GM23338 (cell line): ENCODE measurements at regions not wholly inside any gene's neighbourhood (a gene's known extent, or its start where the extent isn't known, plus 50 kb on each side); places are given as distances from the start of the nearest gene placed in this dataset.

Source experiments
- ATAC-seq: fragments of 200-7000 bp; cut with Tn5 transposase; 3 replicates; pipeline ENCODE4 v1.9.1; 2020
- DNase-seq: peaks from one replicate; pipeline ENCODE4 v3.0.0-alpha.2; 2015; ENCODE audit warnings: low spot score
- H2AFZ ChIP-seq: fragments of 200-600 bp; sonication (generic); 2 replicates; pipeline ENCODE4 v1.8.0; 2016; ENCODE audit warnings: antibody characterized with exemption, mild to moderate bottlenecking, moderate library complexity
- H3F3A ChIP-seq: fragments of 200-600 bp; sonication (generic); replicated peaks from 2 replicates; pipeline ENCODE4 v1.8.0; 2017; ENCODE audit warnings: antibody characterized with exemption, mixed run types, low read depth
- H3K27ac ChIP-seq: fragments of 200-600 bp; sonication (generic); 2 replicates; pipeline ENCODE4 v1.6.1; 2016; ENCODE audit warnings: low read depth
- H3K27me3 ChIP-seq: fragments of 200-600 bp; sonication (generic); 2 replicates; pipeline ENCODE4 v1.8.0; 2016; ENCODE audit warnings: mild to moderate bottlenecking, mixed run types, moderate library complexity; ENCODE audit not compliant: insufficient read depth
- H3K36me3 ChIP-seq: fragments of 200-600 bp; sonication (generic); 2 replicates; pipeline ENCODE4 v1.8.0; 2016; ENCODE audit warnings: mild to moderate bottlenecking; ENCODE audit not compliant: insufficient read depth
- H3K4me1 ChIP-seq: fragments of 200-600 bp; sonication (generic); 2 replicates; pipeline ENCODE4 v1.8.0; 2016; ENCODE audit warnings: mild to moderate bottlenecking, moderate library complexity; ENCODE audit not compliant: insufficient read depth
- H3K4me2 ChIP-seq: fragments of 200-600 bp; sonication (generic); 2 replicates; pipeline ENCODE4 v1.7.1; 2017; ENCODE audit warnings: mixed run types
- H3K4me3 ChIP-seq: fragments of 200-600 bp; sonication (generic); 2 replicates; pipeline ENCODE4 v1.6.1; 2016; ENCODE audit warnings: mixed run types
- H3K79me2 ChIP-seq: fragments of 200-600 bp; sonication (generic); replicated peaks from 2 replicates; pipeline ENCODE4 v1.8.0; 2017; ENCODE audit warnings: mild to moderate bottlenecking; ENCODE audit not compliant: insufficient read depth
- H3K9me2 ChIP-seq: fragments of 200-600 bp; sonication (generic); 2 replicates; pipeline ENCODE4 v1.8.0; 2017; ENCODE audit not compliant: insufficient read depth
- H4K20me1 ChIP-seq: fragments of 200-600 bp; sonication (generic); replicated peaks from 2 replicates; pipeline ENCODE4 v1.8.0; 2017; ENCODE audit warnings: mild to moderate bottlenecking; ENCODE audit not compliant: insufficient read depth
- H3K27ac Mint-ChIP-seq: 2 replicates; pipeline ENCODE4 v1.8.0; 2020; ENCODE audit warnings: inconsistent platforms, mild to moderate bottlenecking, moderate library complexity, mixed read lengths
- H3K27me3 Mint-ChIP-seq: 3 replicates; pipeline ENCODE4 v1.8.0; 2022; ENCODE audit warnings: low read depth, mild to moderate bottlenecking, moderate library complexity, mixed read lengths, inconsistent platforms; ENCODE audit not compliant: insufficient read depth, poor library complexity
- H3K36me3 Mint-ChIP-seq: 3 replicates; pipeline ENCODE4 v1.8.0; 2021; ENCODE audit warnings: low read depth, mild to moderate bottlenecking, inconsistent platforms, moderate library complexity, mixed read lengths
- H3K4me1 Mint-ChIP-seq: 3 replicates; pipeline ENCODE4 v1.8.0; 2020; ENCODE audit warnings: mild to moderate bottlenecking, inconsistent platforms, mixed read lengths
- H3K4me3 Mint-ChIP-seq: 3 replicates; pipeline ENCODE4 v1.8.0; 2021; ENCODE audit warnings: moderate library complexity, mild to moderate bottlenecking, inconsistent platforms, mixed read lengths
- H3K9me3 Mint-ChIP-seq: 3 replicates; pipeline ENCODE4 v1.8.0; 2020; ENCODE audit warnings: moderate library complexity, mild to moderate bottlenecking, inconsistent platforms, mixed read lengths
- CREB1 ChIP-seq: fragments of 250-450 bp; sonication (Bioruptor Pico); IDR thresholded peaks from 2 replicates; pipeline ENCODE4 v1.5.0; 2020; ENCODE audit warnings: low read depth, mild to moderate bottlenecking, moderate library complexity
- ETS1 ChIP-seq: IDR thresholded peaks from 2 replicates; pipeline ENCODE4 v1.6.1; 2016; ENCODE audit warnings: antibody characterized with exemption
- EZH2phosphoT487 ChIP-seq: fragments of 200-600 bp; sonication (generic); IDR thresholded peaks from one replicate; pipeline ENCODE4 v1.8.1; 2018; ENCODE audit warnings: antibody characterized with exemption; ENCODE audit not compliant: unreplicated experiment
- JUNB ChIP-seq: IDR thresholded peaks from one replicate; pipeline ENCODE4 v1.6.1; 2016; ENCODE audit warnings: antibody characterized with exemption; ENCODE audit not compliant: unreplicated experiment
- NANOG ChIP-seq: IDR thresholded peaks from 2 replicates; pipeline ENCODE4 v1.6.1; 2016; ENCODE audit warnings: antibody characterized with exemption, borderline replicate concordance
- STAT1 ChIP-seq: IDR thresholded peaks from one replicate; pipeline ENCODE4 v1.6.1; 2016; ENCODE audit warnings: antibody characterized with exemption; ENCODE audit not compliant: unreplicated experiment
- ZNF114 ChIP-seq: fragments of 250-450 bp; sonication (Bioruptor Pico); IDR thresholded peaks from 2 replicates; pipeline ENCODE4 v1.5.0; 2020; ENCODE audit warnings: mild to moderate bottlenecking, moderate library complexity
- ZNF331 ChIP-seq: fragments of 250-450 bp; sonication (Bioruptor Pico); IDR thresholded peaks from 2 replicates; pipeline ENCODE4 v1.5.0; 2020; ENCODE audit warnings: low read depth, mild to moderate bottlenecking, moderate library complexity
- ZNF462 ChIP-seq: fragments of 250-450 bp; sonication (Bioruptor Pico); IDR thresholded peaks from 2 replicates; pipeline ENCODE4 v1.5.0; 2020; ENCODE audit warnings: mild to moderate bottlenecking, moderate library complexity
- TF ChIP-seq, protein P1 (sequence below): IDR thresholded peaks from one replicate; pipeline ENCODE4 v1.6.1; 2018; ENCODE audit warnings: antibody characterized with exemption; ENCODE audit not compliant: unreplicated experiment

GRCh38 chr4:74624351-74625151, 169.8 kb downstream of the BTC start (continued):
- TF ChIP-seq, protein P1, sequence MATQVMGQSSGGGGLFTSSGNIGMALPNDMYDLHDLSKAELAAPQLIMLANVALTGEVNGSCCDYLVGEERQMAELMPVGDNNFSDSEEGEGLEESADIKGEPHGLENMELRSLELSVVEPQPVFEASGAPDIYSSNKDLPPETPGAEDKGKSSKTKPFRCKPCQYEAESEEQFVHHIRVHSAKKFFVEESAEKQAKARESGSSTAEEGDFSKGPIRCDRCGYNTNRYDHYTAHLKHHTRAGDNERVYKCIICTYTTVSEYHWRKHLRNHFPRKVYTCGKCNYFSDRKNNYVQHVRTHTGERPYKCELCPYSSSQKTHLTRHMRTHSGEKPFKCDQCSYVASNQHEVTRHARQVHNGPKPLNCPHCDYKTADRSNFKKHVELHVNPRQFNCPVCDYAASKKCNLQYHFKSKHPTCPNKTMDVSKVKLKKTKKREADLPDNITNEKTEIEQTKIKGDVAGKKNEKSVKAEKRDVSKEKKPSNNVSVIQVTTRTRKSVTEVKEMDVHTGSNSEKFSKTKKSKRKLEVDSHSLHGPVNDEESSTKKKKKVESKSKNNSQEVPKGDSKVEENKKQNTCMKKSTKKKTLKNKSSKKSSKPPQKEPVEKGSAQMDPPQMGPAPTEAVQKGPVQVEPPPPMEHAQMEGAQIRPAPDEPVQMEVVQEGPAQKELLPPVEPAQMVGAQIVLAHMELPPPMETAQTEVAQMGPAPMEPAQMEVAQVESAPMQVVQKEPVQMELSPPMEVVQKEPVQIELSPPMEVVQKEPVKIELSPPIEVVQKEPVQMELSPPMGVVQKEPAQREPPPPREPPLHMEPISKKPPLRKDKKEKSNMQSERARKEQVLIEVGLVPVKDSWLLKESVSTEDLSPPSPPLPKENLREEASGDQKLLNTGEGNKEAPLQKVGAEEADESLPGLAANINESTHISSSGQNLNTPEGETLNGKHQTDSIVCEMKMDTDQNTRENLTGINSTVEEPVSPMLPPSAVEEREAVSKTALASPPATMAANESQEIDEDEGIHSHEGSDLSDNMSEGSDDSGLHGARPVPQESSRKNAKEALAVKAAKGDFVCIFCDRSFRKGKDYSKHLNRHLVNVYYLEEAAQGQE: no peak
- no peak for TF ChIP-seq ZNF114 (CRISPR knock-in tag)
- no peak for TF ChIP-seq CREB1 (CRISPR knock-in tag)
- TF ChIP-seq STAT1: no peak

GRCh38 chr4:74625981-74626380, 168.3 kb downstream of the BTC start:
- H2AFZ ChIP-seq: no peak overlapping the region
- no peak overlapping the region for H3K27ac ChIP-seq
- no peaks in the 10 kb centered on the region for H3K27me3 ChIP-seq
- H3K9me2 ChIP-seq: no peaks in the 10 kb centered on the region
- no peaks in the 10 kb centered on the region for H3K79me2 ChIP-seq
- H3K4me3 Mint-ChIP-seq: no peak overlapping the region
- H3K36me3 ChIP-seq: no peaks in the 10 kb centered on the region
- ATAC-seq (no peak), DNase-seq (no peak)
- no peaks in the 10 kb centered on the region for H3K4me1 Mint-ChIP-seq
- H3K9me3 Mint-ChIP-seq: no peaks in the 10 kb centered on the region
- H3K4me2 ChIP-seq: no peak overlapping the region
- H3K4me3 ChIP-seq: no peak overlapping the region
- TF ChIP-seq JUNB: no peak
- TF ChIP-seq ZNF462 (CRISPR knock-in tag): no peak
- TF ChIP-seq STAT1: no peak
- no peak for TF ChIP-seq EZH2phosphoT487
- no peak for TF ChIP-seq ETS1
- no peak for TF ChIP-seq ZNF331
- TF ChIP-seq, protein P1: no peak
- no peak for TF ChIP-seq ZNF114 (CRISPR knock-in tag)
- no peak for TF ChIP-seq NANOG
- no peaks in the 10 kb centered on the region for H4K20me1 ChIP-seq
- H3K27me3 Mint-ChIP-seq: peaks cover 1% of the 10 kb centered on the region
- H3K36me3 Mint-ChIP-seq: no peaks in the 10 kb centered on the region
- H3F3A ChIP-seq: no peaks in the 10 kb centered on the region
- H3K4me1 ChIP-seq: no peaks in the 10 kb centered on the region
- no peak overlapping the region for H3K27ac Mint-ChIP-seq
